ENCODE measurements at regions not wholly inside any gene's neighbourhood (a gene's known extent, or its start where the extent isn't known, plus 50 kb on each side); places are given as distances from the start of the nearest gene placed in this dataset.

DNA sequence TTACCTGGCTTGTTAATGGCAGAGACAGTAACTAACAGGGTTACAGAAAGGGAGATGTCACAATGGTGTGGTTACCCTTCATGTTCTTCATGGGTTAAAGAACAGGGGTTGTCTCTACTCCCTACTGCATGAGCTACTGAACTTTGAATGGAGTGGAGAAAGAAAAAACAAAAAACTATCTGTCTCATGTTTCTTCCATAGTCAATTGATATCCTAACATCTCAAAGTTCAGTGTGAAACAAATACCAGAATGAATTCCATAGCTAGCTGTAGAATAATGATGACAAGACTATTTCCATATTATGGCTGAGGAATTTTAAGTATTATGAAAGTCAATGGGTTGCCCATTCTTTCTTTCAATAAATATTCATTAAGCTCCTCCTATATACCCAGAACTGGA, 161.3 kb upstream of the LPP start:
- no peak for DNase-seq (ENCODE audit: low read depth)
- H3K4me3 ChIP-seq (ENCODE audit: low read depth, low read length) = no peak overlapping the region
- TF ChIP-seq, protein P1, sequence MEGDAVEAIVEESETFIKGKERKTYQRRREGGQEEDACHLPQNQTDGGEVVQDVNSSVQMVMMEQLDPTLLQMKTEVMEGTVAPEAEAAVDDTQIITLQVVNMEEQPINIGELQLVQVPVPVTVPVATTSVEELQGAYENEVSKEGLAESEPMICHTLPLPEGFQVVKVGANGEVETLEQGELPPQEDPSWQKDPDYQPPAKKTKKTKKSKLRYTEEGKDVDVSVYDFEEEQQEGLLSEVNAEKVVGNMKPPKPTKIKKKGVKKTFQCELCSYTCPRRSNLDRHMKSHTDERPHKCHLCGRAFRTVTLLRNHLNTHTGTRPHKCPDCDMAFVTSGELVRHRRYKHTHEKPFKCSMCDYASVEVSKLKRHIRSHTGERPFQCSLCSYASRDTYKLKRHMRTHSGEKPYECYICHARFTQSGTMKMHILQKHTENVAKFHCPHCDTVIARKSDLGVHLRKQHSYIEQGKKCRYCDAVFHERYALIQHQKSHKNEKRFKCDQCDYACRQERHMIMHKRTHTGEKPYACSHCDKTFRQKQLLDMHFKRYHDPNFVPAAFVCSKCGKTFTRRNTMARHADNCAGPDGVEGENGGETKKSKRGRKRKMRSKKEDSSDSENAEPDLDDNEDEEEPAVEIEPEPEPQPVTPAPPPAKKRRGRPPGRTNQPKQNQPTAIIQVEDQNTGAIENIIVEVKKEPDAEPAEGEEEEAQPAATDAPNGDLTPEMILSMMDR (conservative IDR thresholded peaks at IDR 0.05; ENCODE audit: low read depth, low read length) = no peak

DNA sequence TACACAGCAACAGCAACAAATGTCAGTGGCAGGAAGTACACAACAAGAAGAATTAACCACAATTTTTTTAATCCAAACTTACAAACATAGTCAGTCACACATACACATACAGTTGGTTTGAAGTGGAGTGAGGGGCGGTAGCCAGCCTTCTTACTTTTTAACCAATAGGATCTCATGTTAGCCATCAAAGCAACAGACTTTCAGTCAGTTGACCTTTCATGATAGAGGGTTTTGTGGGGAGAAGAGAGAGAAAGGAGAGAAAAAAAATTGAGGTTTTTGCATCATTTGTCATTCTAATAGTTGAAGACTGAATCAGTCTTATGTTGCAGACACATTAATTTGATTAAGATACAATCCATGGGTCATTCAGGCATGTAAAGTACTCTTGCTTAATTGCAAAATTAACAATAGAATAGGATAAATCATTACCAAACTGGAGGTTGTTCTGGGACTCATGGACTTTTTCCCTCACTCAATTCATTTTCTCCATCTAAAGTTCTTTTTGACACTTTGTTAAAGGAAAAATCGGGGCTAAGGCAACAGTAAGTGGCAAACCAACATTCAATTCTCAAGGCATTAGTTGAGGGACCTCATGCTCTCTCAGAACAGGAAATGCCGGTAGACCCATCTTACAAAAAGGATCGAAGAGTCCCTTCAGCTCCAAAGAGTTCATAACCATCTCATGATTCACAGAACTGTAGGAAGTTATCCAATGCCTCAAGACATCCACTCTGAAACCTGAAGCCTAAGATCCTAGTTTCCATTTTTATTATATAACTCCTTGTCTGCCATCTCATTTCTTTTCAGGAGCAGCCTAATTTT, 159.5 kb upstream of the LPP start:
- peak; percentile 57 for DNase-seq (ENCODE audit: low read depth)
- TF ChIP-seq, protein P1 (conservative IDR thresholded peaks at IDR 0.05; ENCODE audit: low read depth, low read length) = no peak
- no peak overlapping the region for H3K4me3 ChIP-seq (ENCODE audit: low read depth, low read length)

DNA sequence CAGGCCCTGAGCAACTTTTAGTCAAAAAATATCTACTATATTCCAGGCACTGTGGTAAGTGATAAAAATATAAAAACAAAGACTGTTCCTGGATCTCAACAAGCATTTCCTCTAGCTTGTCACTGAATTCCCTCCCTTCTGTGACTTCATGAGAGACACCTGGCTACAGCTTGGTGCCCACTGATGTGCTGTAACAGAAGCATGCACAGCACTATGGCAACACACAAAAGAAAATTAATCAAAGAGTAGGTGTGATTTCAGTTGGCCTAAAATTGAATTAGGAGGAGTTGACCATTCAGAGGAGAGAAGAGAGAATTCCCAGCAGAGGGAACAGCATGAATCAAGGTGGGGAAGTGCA, 158.9 kb upstream of the LPP start:
- no peak overlapping the region for H3K4me3 ChIP-seq (ENCODE audit: low read depth, low read length)
- TF ChIP-seq, protein P1 (conservative IDR thresholded peaks at IDR 0.05; ENCODE audit: low read depth, low read length) = no peak
- no peak for DNase-seq (ENCODE audit: low read depth)

DNA sequence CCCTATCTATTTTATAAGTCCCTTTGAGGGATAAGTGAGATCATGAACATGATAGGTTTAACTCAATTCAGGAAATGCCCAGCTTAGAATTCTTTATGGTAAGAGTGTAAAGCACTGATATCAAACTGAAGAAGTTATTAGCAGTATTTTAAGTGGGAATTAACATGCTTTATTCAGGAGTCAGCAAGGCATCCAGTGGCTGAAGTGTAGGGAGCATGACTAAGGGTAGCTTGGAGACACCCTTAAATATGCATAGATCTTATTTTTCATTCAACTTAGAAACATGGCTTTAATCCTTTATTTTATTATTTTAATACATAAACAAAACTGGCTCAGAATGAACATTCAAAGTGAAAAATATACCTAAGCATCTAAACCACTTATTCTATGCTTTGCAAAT, 158.3 kb upstream of the LPP start:
- no peak for DNase-seq (ENCODE audit: low read depth)
- H3K4me3 ChIP-seq (ENCODE audit: low read depth, low read length) = no peak overlapping the region
- TF ChIP-seq, protein P1 (conservative IDR thresholded peaks at IDR 0.05; ENCODE audit: low read depth, low read length) = no peak

DNA sequence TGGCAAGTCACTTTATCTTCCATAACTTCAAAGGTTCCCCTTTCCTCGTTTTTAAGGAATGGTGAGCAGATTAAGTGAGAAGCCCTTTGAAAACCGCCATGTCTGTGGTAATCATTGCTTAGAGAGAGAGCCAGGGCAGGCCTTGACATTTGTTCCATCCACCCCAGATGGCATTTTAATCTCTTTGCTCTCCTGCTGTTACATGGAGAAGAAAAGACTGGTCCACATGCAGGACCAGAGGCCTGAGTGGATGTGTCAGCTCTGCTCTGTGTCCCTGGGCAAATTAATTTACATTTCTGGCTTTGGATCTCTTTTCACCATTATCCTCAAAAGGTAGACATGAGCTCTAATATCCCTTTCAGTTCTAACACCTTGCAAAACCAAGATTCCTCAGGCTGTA, 157.3 kb upstream of the LPP start:
- TF ChIP-seq, protein P1 (conservative IDR thresholded peaks at IDR 0.05; ENCODE audit: low read depth, low read length) = no peak
- no peak overlapping the region for H3K4me3 ChIP-seq (ENCODE audit: low read depth, low read length)
- DNase-seq (ENCODE audit: low read depth) = no peak

DNA sequence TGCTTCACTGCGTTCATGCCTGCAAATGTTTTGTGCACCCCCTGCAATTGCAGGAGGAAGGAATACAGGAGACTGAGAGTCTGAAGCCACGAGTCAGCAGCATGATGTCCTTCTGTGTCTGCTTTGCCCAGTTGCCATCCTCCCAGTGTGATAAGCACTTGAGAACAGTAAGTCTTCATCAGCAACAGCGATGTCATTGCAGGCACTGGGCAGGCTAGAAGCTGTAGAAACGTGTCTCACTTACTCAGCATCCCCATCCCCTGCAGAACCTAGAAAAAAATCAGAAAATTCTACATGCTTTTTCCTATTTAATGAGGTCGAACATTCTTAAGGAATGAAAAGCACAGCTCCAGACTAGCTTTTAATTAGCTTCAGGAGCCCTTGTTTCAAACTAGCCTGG, 156.5 kb upstream of the LPP start:
- no peak for DNase-seq (ENCODE audit: low read depth)
- TF ChIP-seq, protein P1 (conservative IDR thresholded peaks at IDR 0.05; ENCODE audit: low read depth, low read length) = no peak
- no peak overlapping the region for H3K4me3 ChIP-seq (ENCODE audit: low read depth, low read length)

DNA sequence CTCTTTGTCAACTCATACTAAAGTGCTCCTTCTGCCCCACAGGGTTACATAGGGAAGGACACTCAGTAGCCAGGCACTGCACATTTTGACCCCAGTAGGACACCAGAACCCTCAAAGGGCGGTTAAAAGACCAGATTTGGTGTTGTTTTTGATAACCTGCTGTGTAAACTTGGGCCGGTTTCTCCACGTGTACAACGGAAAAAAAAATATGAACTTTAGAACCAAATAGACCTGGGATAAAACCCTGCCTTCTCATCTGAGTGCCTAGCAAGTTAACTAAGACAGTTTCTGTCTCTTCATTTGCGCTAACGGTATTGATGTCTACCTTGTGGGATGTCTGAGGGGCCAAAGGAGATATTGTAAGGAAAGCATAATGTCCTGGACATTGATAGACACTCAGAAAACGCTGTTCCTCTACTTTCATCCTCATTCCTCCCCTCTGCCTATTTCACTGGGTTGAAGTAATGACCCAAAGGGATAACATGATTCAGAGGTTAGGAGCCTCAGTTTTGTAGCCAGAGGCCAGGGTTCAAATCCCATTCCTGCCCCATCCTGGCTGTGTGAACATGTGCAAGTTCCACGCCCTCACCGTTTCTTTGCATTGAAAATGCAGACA, 155.9 kb upstream of the LPP start:
- TF ChIP-seq, protein P1 (conservative IDR thresholded peaks at IDR 0.05; ENCODE audit: low read depth, low read length) = no peak
- DNase-seq (ENCODE audit: low read depth) = no peak
- no peak overlapping the region for H3K4me3 ChIP-seq (ENCODE audit: low read depth, low read length)
